SK-N-DZ (cell line): ENCODE measurements at regions not wholly inside any gene's neighbourhood (a gene's known extent, or its start where the extent isn't known, plus 50 kb on each side); places are given as distances from the start of the nearest gene placed in this dataset.
"Not testable (repeated sequence)": the region's sequence is repeated elsewhere in the genome, so short reads cannot be mapped to it uniquely, and the experiment has no call there.

Experiments used
- DNase-seq: peaks from one replicate; pipeline ENCODE4 v3.0.0-alpha.2; 2015; ENCODE audit warnings: low spot score

- DNase-seq = peak; percentile 11
Measured at GRCh38 chr15:47095833-47096232, 621.5 kb upstream of the SEMA6D start.

GRCh38 chr15:47098526-47098925 lies 618.8 kb upstream of the SEMA6D start:
- not testable (repeated sequence) for DNase-seq

- DNase-seq = not testable (repeated sequence)
Measured at GRCh38 chr15:47099801-47100200, 617.5 kb upstream of the SEMA6D start.

GRCh38 chr15:47108800-47109199 lies 608.5 kb upstream of the SEMA6D start:
- DNase-seq = not testable (repeated sequence)

GRCh38 chr15:47116698-47117097 lies 600.6 kb upstream of the SEMA6D start:
- DNase-seq = no peak

DNA sequence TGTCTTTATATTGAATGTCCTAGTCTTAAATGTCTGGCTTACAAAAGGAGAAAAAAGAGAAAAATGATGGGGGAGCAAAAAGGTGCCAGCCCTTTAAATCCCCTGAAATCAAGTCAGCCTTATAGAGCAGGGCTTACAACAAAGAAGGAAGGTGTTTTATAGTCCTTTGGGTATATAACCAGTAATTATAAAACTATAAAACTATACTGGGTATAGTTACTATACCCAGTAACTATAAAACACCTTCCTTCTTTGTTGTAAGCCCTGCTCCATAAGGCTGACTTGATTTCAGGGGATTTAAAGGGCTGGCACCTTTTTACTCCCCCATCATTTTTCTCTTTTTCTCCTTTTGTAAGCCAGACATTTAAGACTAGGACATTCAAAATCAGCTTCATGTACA lies 598.0 kb upstream of the SEMA6D start:
- no peak for DNase-seq

DNA sequence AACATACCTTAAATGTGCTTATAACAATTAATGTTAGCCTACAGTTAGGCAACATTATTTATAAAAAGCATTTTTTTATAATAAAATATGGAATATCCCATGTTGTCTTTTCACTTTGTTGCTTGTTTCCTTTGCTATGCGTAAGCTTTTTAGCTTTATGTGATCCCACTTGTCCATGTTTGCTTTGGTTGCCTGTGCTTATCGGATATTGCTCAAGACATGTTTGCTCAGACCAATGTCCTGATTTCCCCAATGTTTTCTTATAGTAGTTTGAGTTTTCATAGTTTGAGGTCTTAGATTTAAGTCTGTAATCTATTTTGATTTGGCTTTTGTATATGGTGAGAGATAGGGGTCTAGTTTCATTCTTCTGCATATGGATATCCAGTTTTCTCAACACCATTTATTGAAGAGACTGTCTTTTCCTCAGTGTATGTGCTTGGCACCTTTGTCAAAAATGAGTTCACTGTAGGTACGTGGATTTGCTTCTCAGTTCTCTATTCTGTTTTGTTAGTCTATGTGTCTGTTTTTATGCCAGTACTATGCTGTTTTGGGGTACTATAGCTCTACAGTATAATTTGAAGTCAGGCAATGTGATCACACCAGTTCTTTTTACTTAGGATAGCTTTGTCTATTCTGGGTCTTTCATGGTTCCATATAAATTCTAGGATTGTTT lies 592.7 kb upstream of the SEMA6D start:
- DNase-seq = no peak

DNA sequence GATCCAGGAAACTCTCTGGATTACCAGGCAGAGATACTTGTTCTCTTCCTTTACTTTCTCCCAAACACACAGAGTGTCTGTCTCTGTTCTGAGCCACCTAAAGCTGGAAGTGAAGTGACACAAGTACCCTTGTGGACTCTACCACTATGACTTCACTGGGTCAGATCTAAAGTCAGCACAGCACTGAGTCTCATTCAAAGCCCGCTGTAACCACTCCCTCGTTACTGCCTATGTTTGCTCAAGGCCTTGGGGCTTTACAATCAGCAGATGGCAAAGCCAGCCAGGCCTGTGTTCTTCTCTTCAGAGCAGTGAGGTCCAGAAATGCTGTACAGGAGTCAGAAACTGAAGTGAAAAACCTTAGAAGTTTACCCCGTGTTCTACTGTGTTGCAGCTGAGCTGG lies 588.3 kb upstream of the SEMA6D start:
- no peak for DNase-seq

GRCh38 chr15:47131450-47131849 lies 585.9 kb upstream of the SEMA6D start:
- DNase-seq = not testable (repeated sequence)

- DNase-seq = no peak
Measured at GRCh38 chr15:47135267-47135666, 582.0 kb upstream of the SEMA6D start.

GRCh38 chr15:47136236-47136635 lies 581.1 kb upstream of the SEMA6D start:
- no peak for DNase-seq

- no peak for DNase-seq
Measured at GRCh38 chr15:47139965-47140364, 577.3 kb upstream of the SEMA6D start.

DNA sequence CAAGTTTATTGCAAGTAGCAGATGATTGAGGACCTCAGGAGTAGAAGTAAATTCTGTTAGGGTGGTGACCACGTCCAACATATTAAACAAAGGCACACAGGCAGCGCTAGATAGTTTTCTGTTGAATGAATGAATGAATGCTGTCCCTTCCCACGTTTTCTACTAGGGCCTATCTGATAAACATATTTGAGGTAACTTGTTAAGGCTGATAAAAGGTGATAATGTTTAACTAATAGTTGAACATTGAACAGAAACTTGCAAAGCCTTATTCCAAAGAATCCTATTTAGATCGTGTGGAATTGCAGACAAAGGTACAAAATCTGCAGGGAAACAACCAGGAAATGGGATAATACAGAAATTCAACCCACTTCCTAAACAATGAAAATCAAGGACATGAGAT lies 559.5 kb upstream of the SEMA6D start:
- DNase-seq = no peak

DNA sequence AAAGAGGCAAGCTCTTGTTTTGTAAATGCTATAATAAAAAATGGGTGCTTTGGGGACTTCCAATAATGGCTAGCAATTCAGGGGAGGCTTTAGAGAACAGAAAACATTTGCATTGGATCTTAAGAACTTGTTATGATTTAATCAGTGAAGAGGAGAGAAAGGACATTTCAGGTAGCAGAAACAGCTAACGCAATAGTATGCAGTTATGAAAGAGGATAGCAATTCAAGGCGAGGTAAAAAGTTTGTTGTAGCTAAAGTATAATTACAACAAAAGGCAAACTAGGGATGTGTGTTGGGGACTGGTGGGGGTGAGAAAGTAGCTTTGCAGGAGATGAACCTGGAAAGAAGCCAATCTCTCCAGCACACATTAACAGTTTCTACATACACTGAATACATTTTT lies 558.7 kb upstream of the SEMA6D start:
- no peak for DNase-seq

GRCh38 chr15:47177177-47177576 lies 540.1 kb upstream of the SEMA6D start:
- DNase-seq = no peak

- DNase-seq = no peak
Measured at GRCh38 chr15:47179988-47180387, 537.3 kb upstream of the SEMA6D start.

- DNase-seq = no peak
Measured at GRCh38 chr15:47182818-47183217, 534.5 kb upstream of the SEMA6D start.

DNA sequence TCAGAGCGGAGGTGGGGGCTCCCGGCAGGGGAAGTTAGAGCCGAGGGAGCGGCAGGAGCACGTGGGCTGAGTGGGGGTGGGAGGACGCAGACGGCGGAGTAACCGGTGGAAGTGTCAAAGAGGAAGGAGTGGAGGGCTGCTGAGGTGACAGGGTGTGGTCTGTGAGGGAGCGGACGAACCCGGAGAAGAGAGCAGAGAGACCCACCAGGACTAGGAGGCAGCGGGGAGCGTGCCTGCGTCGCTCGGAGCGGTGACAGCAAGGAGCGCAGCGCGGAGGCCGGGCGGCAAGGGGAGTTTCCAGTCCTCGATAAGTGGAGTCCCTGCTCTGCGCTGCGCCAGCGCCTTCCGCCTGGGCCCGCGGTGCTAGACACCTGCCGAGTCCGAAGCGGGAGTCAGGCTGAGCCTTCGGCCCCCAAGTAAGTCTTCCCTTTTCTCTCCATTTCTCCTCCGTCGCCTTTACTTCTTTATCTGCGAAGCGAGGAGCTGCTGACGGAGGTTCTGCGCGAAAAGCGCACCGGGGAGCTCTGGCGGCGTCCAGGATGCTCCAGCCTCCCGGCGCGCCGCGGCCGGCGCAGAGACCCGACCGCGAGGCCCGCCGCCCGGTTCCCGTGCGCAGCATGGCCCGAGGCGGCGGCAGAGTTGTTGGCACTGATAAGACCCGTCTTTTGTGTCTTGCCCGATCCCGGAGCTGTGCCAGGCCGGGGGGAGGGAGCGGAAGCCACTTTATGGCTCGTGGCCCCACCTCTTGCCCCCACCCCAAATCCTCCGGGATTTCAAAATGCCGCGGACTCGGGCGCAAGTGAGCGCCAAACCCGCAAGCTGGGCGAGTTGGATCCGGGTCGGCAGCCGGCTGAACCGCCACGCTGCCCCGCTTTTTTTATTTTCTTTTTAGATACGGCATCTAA lies 533.0 kb upstream of the SEMA6D start:
- DNase-seq = peak; percentile 80

- peak; percentile 66 for DNase-seq
Measured at GRCh38 chr15:47184908-47185801, 532.1 kb upstream of the SEMA6D start.

DNA sequence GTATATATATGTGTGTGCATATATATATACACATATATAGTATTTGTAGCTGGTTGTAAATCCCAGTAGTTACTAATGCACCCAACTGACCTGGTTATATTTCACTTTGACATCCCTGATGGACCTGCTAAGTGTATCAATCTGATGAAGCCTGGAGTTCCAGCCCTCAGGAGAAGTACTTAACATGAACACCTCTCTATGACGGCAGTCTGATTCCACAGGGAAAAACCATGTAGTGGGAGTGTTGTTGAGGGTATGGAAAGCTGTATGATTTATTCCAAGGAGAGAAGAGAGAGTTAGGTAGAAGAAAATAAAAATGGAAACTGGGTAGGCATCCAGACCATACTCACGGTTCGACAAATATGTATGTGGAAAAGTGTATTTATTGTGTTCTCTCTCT lies 531.2 kb upstream of the SEMA6D start:
- DNase-seq = peak; percentile 38

DNA sequence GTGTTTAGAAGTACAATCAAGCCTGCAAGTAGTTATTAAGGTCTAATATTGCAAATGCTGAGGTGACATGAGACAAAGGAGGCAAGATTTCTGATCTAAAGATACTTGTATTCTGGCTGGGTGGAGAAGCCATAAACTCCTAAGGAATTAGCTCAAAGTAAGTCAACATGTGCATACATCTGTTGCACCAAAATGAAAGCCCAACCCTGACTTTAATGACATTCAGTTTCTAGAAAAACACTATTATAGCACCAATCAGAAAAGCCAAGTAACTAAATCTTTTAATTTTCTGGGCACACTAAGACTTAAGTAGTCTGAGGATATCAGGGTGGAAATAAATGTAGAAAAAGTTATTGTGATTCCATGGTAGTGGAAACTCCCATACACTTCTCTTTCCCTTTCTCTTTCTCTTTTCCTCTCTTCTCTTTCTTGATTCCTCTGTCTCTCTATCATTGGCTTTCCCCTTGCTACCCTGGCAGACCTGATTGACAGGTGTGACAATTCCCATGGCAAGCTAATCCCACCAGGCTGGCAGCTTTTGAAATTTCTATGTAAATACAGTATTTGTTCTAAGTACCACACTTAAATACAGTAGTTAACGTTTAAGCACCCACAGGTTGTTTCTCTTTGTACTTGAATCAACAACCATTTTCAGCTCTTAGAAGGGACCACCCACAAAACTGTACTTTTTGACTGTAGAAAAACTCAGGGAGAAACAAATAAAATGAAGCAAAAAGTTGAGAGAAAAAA lies 528.4 kb upstream of the SEMA6D start:
- no peak for DNase-seq
